SU-DHL-6 (cell line): ENCODE measurements at regions not wholly inside any gene's neighbourhood (a gene's known extent, or its start where the extent isn't known, plus 50 kb on each side); places are given as distances from the start of the nearest gene placed in this dataset.

Experiments
- H2AFZ ChIP-seq: fragments of 200-600 bp; sonication (generic); 2 replicates; pipeline ENCODE4 v1.6.1; 2014; ENCODE audit warnings: low read depth, mild to moderate bottlenecking, moderate library complexity, mixed read lengths, antibody characterized with exemption, low read length; ENCODE audit not compliant: severe bottlenecking
- H3F3A ChIP-seq: fragments of 200-600 bp; shearing (Covaris generic); 2 replicates; pipeline ENCODE4 v1.6.0; 2016; ENCODE audit warnings: antibody characterized with exemption, mild to moderate bottlenecking; ENCODE audit not compliant: insufficient read depth
- H3K27ac ChIP-seq: fragments of 200-600 bp; sonication (generic); 2 replicates; pipeline ENCODE4 v1.5.1; 2016; ENCODE audit warnings: low read depth, mild to moderate bottlenecking, low read length, moderate library complexity, mixed read lengths
- H3K27me3 ChIP-seq: fragments of 200-600 bp; sonication (generic), shearing (Covaris generic); 2 replicates; pipeline ENCODE4 v1.6.0; 2014; ENCODE audit warnings: mild to moderate bottlenecking, low read length
- H3K36me3 ChIP-seq: fragments of 200-600 bp; sonication (generic); 2 replicates; pipeline ENCODE4 v1.6.1; 2014; ENCODE audit warnings: mild to moderate bottlenecking, low read length, mixed read lengths
- H3K4me2 ChIP-seq: fragments of 300-600, 200-600 bp; shearing (Covaris generic), sonication (generic); 2 replicates; pipeline ENCODE4 v1.6.0; 2014; ENCODE audit warnings: low read length, low read depth, mild to moderate bottlenecking; ENCODE audit not compliant: poor library complexity, severe bottlenecking
- H3K4me3 ChIP-seq: fragments of 200-600 bp; sonication (generic); 2 replicates; pipeline ENCODE4 v1.5.1; 2014; ENCODE audit warnings: antibody characterized with exemption, low read length, mild to moderate bottlenecking, mixed read lengths; ENCODE audit not compliant: insufficient read depth, poor library complexity, severe bottlenecking
- H3K79me2 ChIP-seq: fragments of 200-600 bp; sonication (generic); 2 replicates; pipeline ENCODE4 v1.6.1; 2014; ENCODE audit warnings: mild to moderate bottlenecking, low read length, moderate library complexity; ENCODE audit not compliant: insufficient read depth
- H3K9ac ChIP-seq: fragments of 200-600 bp; sonication (generic); 2 replicates; pipeline ENCODE4 v1.7.0; 2014; ENCODE audit warnings: mild to moderate bottlenecking, low read length
- H3K9me2 ChIP-seq: fragments of 200-600 bp; sonication (generic); replicated peaks from 2 replicates; pipeline ENCODE4 v1.6.1; 2014; ENCODE audit warnings: low read length; ENCODE audit not compliant: insufficient read depth
- H3K9me3 ChIP-seq: fragments of 200-600 bp; sonication (generic); 2 replicates; pipeline ENCODE4 v1.6.1; 2014; ENCODE audit warnings: low read length, mixed read lengths; ENCODE audit not compliant: insufficient read depth
- H4K20me1 ChIP-seq: fragments of 200-600 bp; sonication (generic); 2 replicates; pipeline ENCODE4 v1.6.1; 2014; ENCODE audit warnings: low read depth, mild to moderate bottlenecking, antibody characterized with exemption, low read length, moderate library complexity, mixed read lengths
- CTCF ChIP-seq: fragments of 200-600 bp; sonication (generic); IDR thresholded peaks from one replicate; pipeline ENCODE4 v1.5.1; 2017; ENCODE audit warnings: antibody characterized with exemption, mild to moderate bottlenecking, low read length, moderate library complexity; ENCODE audit not compliant: insufficient read depth, poor library complexity, severe bottlenecking
- EZH2phosphoT487 ChIP-seq: fragments of 200-600 bp; sonication (generic), shearing (Covaris generic); conservative IDR thresholded peaks from 2 replicates; pipeline ENCODE4 v1.6.1; 2018; ENCODE audit warnings: mild to moderate bottlenecking, antibody characterized with exemption, low read length, moderate library complexity, mixed read lengths

- Histone ChIP-seq H3K4me3 (no peak overlapping the region), H3K27ac (no peak overlapping the region), H3K79me2 (no peaks in the 10 kb centered on the region), H3K9me3 (no peaks in the 10 kb centered on the region), H3K4me2 (no peak overlapping the region), H2AFZ (no peak overlapping the region), H3K9ac (no peak overlapping the region), H4K20me1 (no peaks in the 10 kb centered on the region), H3F3A (no peaks in the 10 kb centered on the region), H3K9me2 (no peaks in the 10 kb centered on the region), H3K27me3 (no peaks in the 10 kb centered on the region), H3K36me3 (no peaks in the 10 kb centered on the region)
- no peak for TF ChIP-seq CTCF
Observed at GRCh38 chr2:147348931-147349555, 495.8 kb upstream of the ACVR2A start.

- H2AFZ ChIP-seq: no peak overlapping the region
- H3K27me3 ChIP-seq: no peaks in the 10 kb centered on the region
- TF ChIP-seq EZH2phosphoT487 (no peak), CTCF (no peak)
- H3K36me3 ChIP-seq: no peaks in the 10 kb centered on the region
- no peaks in the 10 kb centered on the region for H3K9me2 ChIP-seq
- H4K20me1 ChIP-seq: no peaks in the 10 kb centered on the region
- H3K4me2 ChIP-seq: no peak overlapping the region
- no peaks in the 10 kb centered on the region for H3F3A ChIP-seq
- no peak overlapping the region for H3K4me3 ChIP-seq
- no peaks in the 10 kb centered on the region for H3K9me3 ChIP-seq
- H3K27ac ChIP-seq: no peak overlapping the region
- no peaks in the 10 kb centered on the region for H3K79me2 ChIP-seq
- no peak overlapping the region for H3K9ac ChIP-seq
Observed at GRCh38 chr2:147346142-147346541, 498.7 kb upstream of the ACVR2A start.

- no peaks in the 10 kb centered on the region for H3F3A ChIP-seq
- TF ChIP-seq CTCF (no peak), EZH2phosphoT487 (no peak)
- no peak overlapping the region for H3K4me3 ChIP-seq
- H2AFZ ChIP-seq: no peak overlapping the region
- no peak overlapping the region for H3K9ac ChIP-seq
- H3K9me3 ChIP-seq: no peaks in the 10 kb centered on the region
- H3K4me2 ChIP-seq: no peak overlapping the region
- H3K9me2 ChIP-seq: no peaks in the 10 kb centered on the region
- no peaks in the 10 kb centered on the region for H3K36me3 ChIP-seq
- no peaks in the 10 kb centered on the region for H4K20me1 ChIP-seq
- H3K27me3 ChIP-seq: no peaks in the 10 kb centered on the region
- no peak overlapping the region for H3K27ac ChIP-seq
- no peaks in the 10 kb centered on the region for H3K79me2 ChIP-seq
Observed at GRCh38 chr2:147345246-147345645, 499.6 kb upstream of the ACVR2A start.
